ENCODE measurements at regions not wholly inside any gene's neighbourhood (a gene's known extent, or its start where the extent isn't known, plus 50 kb on each side); places are given as distances from the start of the nearest gene placed in this dataset.

- TF ChIP-seq, protein P1, sequence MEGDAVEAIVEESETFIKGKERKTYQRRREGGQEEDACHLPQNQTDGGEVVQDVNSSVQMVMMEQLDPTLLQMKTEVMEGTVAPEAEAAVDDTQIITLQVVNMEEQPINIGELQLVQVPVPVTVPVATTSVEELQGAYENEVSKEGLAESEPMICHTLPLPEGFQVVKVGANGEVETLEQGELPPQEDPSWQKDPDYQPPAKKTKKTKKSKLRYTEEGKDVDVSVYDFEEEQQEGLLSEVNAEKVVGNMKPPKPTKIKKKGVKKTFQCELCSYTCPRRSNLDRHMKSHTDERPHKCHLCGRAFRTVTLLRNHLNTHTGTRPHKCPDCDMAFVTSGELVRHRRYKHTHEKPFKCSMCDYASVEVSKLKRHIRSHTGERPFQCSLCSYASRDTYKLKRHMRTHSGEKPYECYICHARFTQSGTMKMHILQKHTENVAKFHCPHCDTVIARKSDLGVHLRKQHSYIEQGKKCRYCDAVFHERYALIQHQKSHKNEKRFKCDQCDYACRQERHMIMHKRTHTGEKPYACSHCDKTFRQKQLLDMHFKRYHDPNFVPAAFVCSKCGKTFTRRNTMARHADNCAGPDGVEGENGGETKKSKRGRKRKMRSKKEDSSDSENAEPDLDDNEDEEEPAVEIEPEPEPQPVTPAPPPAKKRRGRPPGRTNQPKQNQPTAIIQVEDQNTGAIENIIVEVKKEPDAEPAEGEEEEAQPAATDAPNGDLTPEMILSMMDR (conservative IDR thresholded peaks at IDR 0.05 in 1 of 2, IDR thresholded peaks at IDR 0.05 in 1 of 2; ENCODE audit: low read depth in 1 of 2, low read length in 2 of 2), result no peak
- no peak for TF ChIP-seq EZH2 (IDR thresholded peaks at IDR 0.05; ENCODE audit: low read length, missing control alignments)
Observed at GRCh38 chr7:125184801-125185200, 255.2 kb upstream of the POT1 start.

All from fibroblast of lung (primary cell).